PC-3 (cell line): ENCODE measurements at regions not wholly inside any gene's neighbourhood (a gene's known extent, or its start where the extent isn't known, plus 50 kb on each side); places are given as distances from the start of the nearest gene placed in this dataset.

Source experiments
- ATAC-seq: fragments of 200-7000 bp; cut with Tn5 transposase; 2 replicates; pipeline ENCODE4 v1.9.1; 2020; ENCODE audit warnings: mild to moderate bottlenecking, moderate library complexity
- BruUV-seq: library from RNA; stranded (reverse); fragments of 400-500 nt; replicated peaks from 2 replicates; lab custom pipeline; 2021; lab: Mats Ljungman, UMichigan
- CTCF ChIA-PET: fragments of 300-600 bp; sonication (Branson Sonifier 250); formaldehyde crosslinking; loops from one replicate; lab custom pipeline; 2022; ENCODE audit warnings: antibody characterized with exemption; lab: Charles Lee
- POLR2A ChIA-PET: fragments of 300-600 bp; sonication (Branson Sonifier 250); formaldehyde crosslinking; loops from one replicate; lab custom pipeline; 2022; ENCODE audit warnings: antibody characterized with exemption; ENCODE audit not compliant: unreplicated experiment; lab: Charles Lee
- DNase-seq: peaks from one replicate; pipeline ENCODE4 v3.0.0-alpha.2; 2015
- H2AFZ ChIP-seq: fragments of 300-600 bp; sonication (generic); 2 replicates; pipeline ENCODE4 v1.6.0; 2016; ENCODE audit warnings: antibody characterized with exemption, low read length
- H3F3A ChIP-seq: fragments of 300-600 bp; sonication (generic); one replicate; pipeline ENCODE4 v1.6.0; 2017; ENCODE audit warnings: antibody characterized with exemption, low read length, control low read depth, mild to moderate bottlenecking; ENCODE audit not compliant: unreplicated experiment
- H3K27ac ChIP-seq: fragments of 300-600 bp; sonication (generic); 2 replicates; pipeline ENCODE4 v1.5.1; 2016; ENCODE audit warnings: mild to moderate bottlenecking, low read length
- H3K27me3 ChIP-seq: fragments of 300-600 bp; sonication (generic); 2 replicates; pipeline ENCODE4 v1.6.1; 2016; ENCODE audit warnings: low read length, mixed read lengths
- H3K36me3 ChIP-seq: fragments of 300-600 bp; sonication (generic); 2 replicates; pipeline ENCODE4 v1.6.1; 2016; ENCODE audit warnings: low read depth, mixed run types, low read length, mixed read lengths
- H3K4me1 ChIP-seq: fragments of 300-600 bp; sonication (generic); 2 replicates; pipeline ENCODE4 v1.5.1; 2016; ENCODE audit warnings: low read length; ENCODE audit not compliant: insufficient read depth
- H3K4me2 ChIP-seq: fragments of 300-600 bp; sonication (generic); 2 replicates; pipeline ENCODE4 v1.6.0; 2016; ENCODE audit warnings: low read length
- H3K4me3 ChIP-seq: fragments of 300-600 bp; sonication (generic); 2 replicates; pipeline ENCODE4 v1.5.1; 2016; ENCODE audit warnings: mild to moderate bottlenecking, low read length, mixed read lengths
- H3K79me2 ChIP-seq: fragments of 300-600 bp; sonication (generic); 2 replicates; pipeline ENCODE4 v1.6.1; 2017; ENCODE audit warnings: low read length, mixed read lengths
- H3K9ac ChIP-seq: fragments of 300-600 bp; sonication (generic); 2 replicates; pipeline ENCODE4 v1.6.0; 2016; ENCODE audit warnings: mild to moderate bottlenecking, low read length
- H3K9me2 ChIP-seq: fragments of 300-600 bp; sonication (generic); replicated peaks from 2 replicates; pipeline ENCODE4 v1.6.1; 2016; ENCODE audit warnings: mixed run types, low read length, mixed read lengths
- H3K9me3 ChIP-seq: fragments of 300-600 bp; sonication (generic); 2 replicates; pipeline ENCODE4 v1.6.1; 2016; ENCODE audit warnings: low read length, mixed read lengths
- H4K20me1 ChIP-seq: fragments of 300-600 bp; sonication (generic); 2 replicates; pipeline ENCODE4 v1.6.1; 2016; ENCODE audit warnings: low read length, mixed read lengths
- EZH2 ChIP-seq: fragments of 300-600 bp; sonication (generic); IDR thresholded peaks from one replicate; pipeline ENCODE4 v1.6.1; 2017; ENCODE audit warnings: antibody characterized with exemption, mild to moderate bottlenecking, low read length; ENCODE audit not compliant: unreplicated experiment
- EZH2phosphoT487 ChIP-seq: fragments of 300-600 bp; sonication (generic); IDR thresholded peaks from 2 replicates; pipeline ENCODE4 v1.6.1; 2018; ENCODE audit warnings: mild to moderate bottlenecking, antibody characterized with exemption, low read length, borderline replicate concordance
- intact Hi-C: fragments of 100-400 bp; cut with micrococcal nuclease; formaldehyde crosslinking; loops from 2 replicates; pipeline ENCODE4 v1.9.0; 2023
- TF ChIP-seq, protein P1 (sequence below): fragments of 300-600 bp; sonication (generic); conservative IDR thresholded peaks from 2 replicates; pipeline ENCODE4 v1.5.1; 2017; ENCODE audit warnings: antibody characterized with exemption, low read depth, mild to moderate bottlenecking, low read length

GRCh38 chr14:87305345-87305744 lies 687.6 kb downstream of the GALC start:
- Histone ChIP-seq H3K9ac (no peak overlapping the region), H3K9me3 (peaks cover 9% of the 10 kb centered on the region; the same call in 1 of the 2 replicates), H3K4me2 (no peak overlapping the region), H3K4me3 (no peak overlapping the region), H3F3A (no peaks in the 10 kb centered on the region), H3K27ac (no peak overlapping the region), H4K20me1 (no peaks in the 10 kb centered on the region), H3K79me2 (no peaks in the 10 kb centered on the region), H2AFZ (no peak overlapping the region), H3K9me2 (no peaks in the 10 kb centered on the region), H3K4me1 (no peaks in the 10 kb centered on the region), H3K27me3 (no peaks in the 10 kb centered on the region), H3K36me3 (no peaks in the 10 kb centered on the region)
- ChIA-PET POLR2A (no interaction called here), CTCF (no interaction called here)
- DNase-seq (no peak), ATAC-seq (no peak)
- intact Hi-C loops, result no loop called here
- BruUV-seq, result no TSS peak
- TF ChIP-seq, protein P1, sequence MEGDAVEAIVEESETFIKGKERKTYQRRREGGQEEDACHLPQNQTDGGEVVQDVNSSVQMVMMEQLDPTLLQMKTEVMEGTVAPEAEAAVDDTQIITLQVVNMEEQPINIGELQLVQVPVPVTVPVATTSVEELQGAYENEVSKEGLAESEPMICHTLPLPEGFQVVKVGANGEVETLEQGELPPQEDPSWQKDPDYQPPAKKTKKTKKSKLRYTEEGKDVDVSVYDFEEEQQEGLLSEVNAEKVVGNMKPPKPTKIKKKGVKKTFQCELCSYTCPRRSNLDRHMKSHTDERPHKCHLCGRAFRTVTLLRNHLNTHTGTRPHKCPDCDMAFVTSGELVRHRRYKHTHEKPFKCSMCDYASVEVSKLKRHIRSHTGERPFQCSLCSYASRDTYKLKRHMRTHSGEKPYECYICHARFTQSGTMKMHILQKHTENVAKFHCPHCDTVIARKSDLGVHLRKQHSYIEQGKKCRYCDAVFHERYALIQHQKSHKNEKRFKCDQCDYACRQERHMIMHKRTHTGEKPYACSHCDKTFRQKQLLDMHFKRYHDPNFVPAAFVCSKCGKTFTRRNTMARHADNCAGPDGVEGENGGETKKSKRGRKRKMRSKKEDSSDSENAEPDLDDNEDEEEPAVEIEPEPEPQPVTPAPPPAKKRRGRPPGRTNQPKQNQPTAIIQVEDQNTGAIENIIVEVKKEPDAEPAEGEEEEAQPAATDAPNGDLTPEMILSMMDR, result no peak
- TF ChIP-seq EZH2, result no peak
- no peak for TF ChIP-seq EZH2phosphoT487

DNA sequence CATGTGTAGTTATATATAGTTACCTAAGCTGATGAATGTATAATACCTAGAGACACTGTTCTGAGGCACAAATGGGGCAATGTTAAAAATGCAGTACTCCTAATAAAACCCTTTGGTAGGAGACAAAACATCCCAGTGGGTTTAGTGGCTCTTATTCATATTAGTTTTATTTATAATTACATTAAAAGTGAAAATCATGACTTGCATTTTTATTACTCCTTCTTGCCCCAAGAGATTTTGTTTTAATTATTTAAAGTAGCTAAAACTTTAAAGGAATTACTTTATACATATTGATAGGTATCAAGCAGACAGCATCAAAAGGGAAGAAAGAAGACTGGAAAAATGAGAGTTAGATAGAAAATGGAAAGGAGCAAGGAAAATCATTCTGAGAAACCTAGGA lies 688.6 kb downstream of the GALC start:
- no peak overlapping the region for H3K4me2 ChIP-seq
- no peak overlapping the region for H2AFZ ChIP-seq
- TF ChIP-seq, protein P1, result no peak
- no peak for TF ChIP-seq EZH2phosphoT487
- TF ChIP-seq EZH2, result no peak
- ATAC-seq, result no peak
- H4K20me1 ChIP-seq, result no peaks in the 10 kb centered on the region
- H3K79me2 ChIP-seq, result no peaks in the 10 kb centered on the region
- no peaks in the 10 kb centered on the region for H3K36me3 ChIP-seq
- ChIA-PET CTCF (no interaction called here), POLR2A (no interaction called here)
- DNase-seq, result no peak
- H3K9me2 ChIP-seq, result no peaks in the 10 kb centered on the region
- no peaks in the 10 kb centered on the region for H3K27me3 ChIP-seq
- H3K4me1 ChIP-seq, result no peaks in the 10 kb centered on the region
- H3K9me3 ChIP-seq, result peaks cover 9% of the 10 kb centered on the region
- intact Hi-C loops, result no loop called here
- H3K4me3 ChIP-seq, result no peak overlapping the region
- H3K27ac ChIP-seq, result no peak overlapping the region
- H3F3A ChIP-seq, result no peaks in the 10 kb centered on the region
- no peak overlapping the region for H3K9ac ChIP-seq
- no TSS peak for BruUV-seq

GRCh38 chr14:87286826-87287225 lies 706.2 kb downstream of the GALC start:
- TF ChIP-seq EZH2, result no peak
- TF ChIP-seq, protein P1, result no peak
- Histone ChIP-seq H3K9me2 (no peaks in the 10 kb centered on the region), H3K4me1 (no peaks in the 10 kb centered on the region), H3F3A (no peaks in the 10 kb centered on the region), H3K36me3 (no peaks in the 10 kb centered on the region), H3K4me2 (no peak overlapping the region), H3K27ac (no peak overlapping the region), H3K27me3 (no peaks in the 10 kb centered on the region), H2AFZ (no peak overlapping the region), H3K79me2 (no peaks in the 10 kb centered on the region), H3K4me3 (no peak overlapping the region), H3K9me3 (peaks cover 27% of the 10 kb centered on the region), H3K9ac (no peak overlapping the region), H4K20me1 (no peaks in the 10 kb centered on the region)
- ChIA-PET POLR2A (no interaction called here), CTCF (no interaction called here)
- DNase-seq (no peak), ATAC-seq (no peak)
- intact Hi-C loops, result no loop called here
- BruUV-seq, result no TSS peak
